ENCODE measurements at regions not wholly inside any gene's neighbourhood (a gene's known extent, or its start where the extent isn't known, plus 50 kb on each side); places are given as distances from the start of the nearest gene placed in this dataset.

- no peak for ATAC-seq
- no peak for TF ChIP-seq ZC3H10 (CRISPR knock-in tag; IDR thresholded peaks at IDR 0.05)
- TF ChIP-seq GLIS3 (CRISPR knock-in tag; IDR thresholded peaks at IDR 0.05): no peak
- TF ChIP-seq, protein P1, sequence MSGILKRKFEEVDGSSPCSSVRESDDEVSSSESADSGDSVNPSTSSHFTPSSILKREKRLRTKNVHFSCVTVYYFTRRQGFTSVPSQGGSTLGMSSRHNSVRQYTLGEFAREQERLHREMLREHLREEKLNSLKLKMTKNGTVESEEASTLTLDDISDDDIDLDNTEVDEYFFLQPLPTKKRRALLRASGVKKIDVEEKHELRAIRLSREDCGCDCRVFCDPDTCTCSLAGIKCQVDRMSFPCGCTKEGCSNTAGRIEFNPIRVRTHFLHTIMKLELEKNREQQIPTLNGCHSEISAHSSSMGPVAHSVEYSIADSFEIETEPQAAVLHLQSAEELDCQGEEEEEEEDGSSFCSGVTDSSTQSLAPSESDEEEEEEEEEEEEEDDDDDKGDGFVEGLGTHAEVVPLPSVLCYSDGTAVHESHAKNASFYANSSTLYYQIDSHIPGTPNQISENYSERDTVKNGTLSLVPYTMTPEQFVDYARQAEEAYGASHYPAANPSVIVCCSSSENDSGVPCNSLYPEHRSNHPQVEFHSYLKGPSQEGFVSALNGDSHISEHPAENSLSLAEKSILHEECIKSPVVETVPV (CRISPR knock-in tag; IDR thresholded peaks at IDR 0.05): no peak
- TF ChIP-seq ZNF70 (CRISPR knock-in tag; IDR thresholded peaks at IDR 0.05): no peak
- no peak for TF ChIP-seq TOX (CRISPR knock-in tag; IDR thresholded peaks at IDR 0.05; ENCODE audit: borderline replicate concordance)
- TF ChIP-seq ARNTL (CRISPR knock-in tag; IDR thresholded peaks at IDR 0.05; ENCODE audit: borderline replicate concordance, low read depth): no peak
- TF ChIP-seq ISL1 (CRISPR knock-in tag; IDR thresholded peaks at IDR 0.05): no peak
- TF ChIP-seq ESRRG (CRISPR knock-in tag; IDR thresholded peaks at IDR 0.05): no peak
- TF ChIP-seq, protein P2, sequence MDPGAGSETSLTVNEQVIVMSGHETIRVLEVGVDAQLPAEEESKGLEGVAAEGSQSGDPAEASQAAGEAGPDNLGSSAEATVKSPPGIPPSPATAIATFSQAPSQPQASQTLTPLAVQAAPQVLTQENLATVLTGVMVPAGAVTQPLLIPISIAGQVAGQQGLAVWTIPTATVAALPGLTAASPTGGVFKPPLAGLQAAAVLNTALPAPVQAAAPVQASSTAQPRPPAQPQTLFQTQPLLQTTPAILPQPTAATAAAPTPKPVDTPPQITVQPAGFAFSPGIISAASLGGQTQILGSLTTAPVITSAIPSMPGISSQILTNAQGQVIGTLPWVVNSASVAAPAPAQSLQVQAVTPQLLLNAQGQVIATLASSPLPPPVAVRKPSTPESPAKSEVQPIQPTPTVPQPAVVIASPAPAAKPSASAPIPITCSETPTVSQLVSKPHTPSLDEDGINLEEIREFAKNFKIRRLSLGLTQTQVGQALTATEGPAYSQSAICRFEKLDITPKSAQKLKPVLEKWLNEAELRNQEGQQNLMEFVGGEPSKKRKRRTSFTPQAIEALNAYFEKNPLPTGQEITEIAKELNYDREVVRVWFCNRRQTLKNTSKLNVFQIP (CRISPR knock-in tag; IDR thresholded peaks at IDR 0.05; ENCODE audit: borderline replicate concordance, low read depth): no peak
- no peak for TF ChIP-seq RARB (CRISPR knock-in tag; IDR thresholded peaks at IDR 0.05)
- TF ChIP-seq TCF4 (CRISPR knock-in tag; IDR thresholded peaks at IDR 0.05; ENCODE audit: borderline replicate concordance): no peak
- TF ChIP-seq SNAI2 (CRISPR knock-in tag; IDR thresholded peaks at IDR 0.05): no peak
- no peak for TF ChIP-seq ZNF8 (CRISPR knock-in tag; IDR thresholded peaks at IDR 0.05)
- TF ChIP-seq ZNF565 (CRISPR knock-in tag; conservative IDR thresholded peaks at IDR 0.05; ENCODE audit: low read depth): no peak
- TF ChIP-seq BACH2 (CRISPR knock-in tag; IDR thresholded peaks at IDR 0.05; ENCODE audit: borderline replicate concordance): no peak
Observed at GRCh38 chr2:11042841-11043240, 112.4 kb upstream of the SLC66A3 start.

DNA sequence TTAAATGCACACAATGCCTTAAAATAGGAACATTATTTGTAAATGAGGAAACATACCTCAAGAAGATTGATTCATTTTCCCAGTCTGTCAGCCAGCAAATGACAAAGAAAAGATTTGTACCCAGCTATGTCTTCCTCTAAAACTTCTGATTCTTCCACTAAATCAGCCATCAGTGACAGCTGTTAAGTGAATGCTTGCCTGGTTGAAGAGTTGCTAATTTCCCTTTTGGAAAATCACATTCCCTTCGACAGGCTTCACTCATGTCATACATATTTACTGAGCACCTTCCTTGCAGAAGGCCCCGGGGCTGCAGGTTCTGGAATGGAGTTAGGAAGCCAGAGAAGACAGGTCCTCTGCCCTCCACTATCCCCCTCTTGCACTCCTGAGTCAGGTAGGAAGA lies 112.0 kb upstream of the SLC66A3 start:
- ATAC-seq: no peak
- no peak for TF ChIP-seq BACH2 (CRISPR knock-in tag; IDR thresholded peaks at IDR 0.05; ENCODE audit: borderline replicate concordance)
- no peak for TF ChIP-seq GLIS3 (CRISPR knock-in tag; IDR thresholded peaks at IDR 0.05)
- no peak for TF ChIP-seq ZFP30 (CRISPR knock-in tag; IDR thresholded peaks at IDR 0.05)

GRCh38 chr2:11044201-11044600 lies 111.1 kb upstream of the SLC66A3 start:
- TF ChIP-seq, protein P3, sequence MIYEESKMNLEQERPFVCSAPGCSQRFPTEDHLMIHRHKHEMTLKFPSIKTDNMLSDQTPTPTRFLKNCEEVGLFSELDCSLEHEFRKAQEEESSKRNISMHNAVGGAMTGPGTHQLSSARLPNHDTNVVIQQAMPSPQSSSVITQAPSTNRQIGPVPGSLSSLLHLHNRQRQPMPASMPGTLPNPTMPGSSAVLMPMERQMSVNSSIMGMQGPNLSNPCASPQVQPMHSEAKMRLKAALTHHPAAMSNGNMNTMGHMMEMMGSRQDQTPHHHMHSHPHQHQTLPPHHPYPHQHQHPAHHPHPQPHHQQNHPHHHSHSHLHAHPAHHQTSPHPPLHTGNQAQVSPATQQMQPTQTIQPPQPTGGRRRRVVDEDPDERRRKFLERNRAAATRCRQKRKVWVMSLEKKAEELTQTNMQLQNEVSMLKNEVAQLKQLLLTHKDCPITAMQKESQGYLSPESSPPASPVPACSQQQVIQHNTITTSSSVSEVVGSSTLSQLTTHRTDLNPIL (CRISPR knock-in tag; IDR thresholded peaks at IDR 0.05; ENCODE audit: low read depth): no peak
- no peak for TF ChIP-seq CSDC2 (CRISPR knock-in tag; IDR thresholded peaks at IDR 0.05)
- no peak for TF ChIP-seq OSR1 (CRISPR knock-in tag; IDR thresholded peaks at IDR 0.05)
- no peak for TF ChIP-seq PPARA (CRISPR knock-in tag; IDR thresholded peaks at IDR 0.05; ENCODE audit: borderline replicate concordance)
- TF ChIP-seq GLIS3 (CRISPR knock-in tag; IDR thresholded peaks at IDR 0.05): no peak
- TF ChIP-seq ZNF8 (CRISPR knock-in tag; IDR thresholded peaks at IDR 0.05): no peak
- TF ChIP-seq ARNTL (CRISPR knock-in tag; IDR thresholded peaks at IDR 0.05; ENCODE audit: borderline replicate concordance, low read depth): no peak
- no peak for TF ChIP-seq SNAI2 (CRISPR knock-in tag; IDR thresholded peaks at IDR 0.05)
- TF ChIP-seq ZNF70 (CRISPR knock-in tag; IDR thresholded peaks at IDR 0.05): no peak
- TF ChIP-seq TSHZ2 (CRISPR knock-in tag; IDR thresholded peaks at IDR 0.05): no peak
- TF ChIP-seq, protein P2 (CRISPR knock-in tag; IDR thresholded peaks at IDR 0.05; ENCODE audit: borderline replicate concordance, low read depth): no peak
- TF ChIP-seq ZNF565 (CRISPR knock-in tag; conservative IDR thresholded peaks at IDR 0.05; ENCODE audit: low read depth): no peak
- no peak for TF ChIP-seq TCF4 (CRISPR knock-in tag; IDR thresholded peaks at IDR 0.05; ENCODE audit: borderline replicate concordance)
- TF ChIP-seq RARB (CRISPR knock-in tag; IDR thresholded peaks at IDR 0.05): no peak
- TF ChIP-seq TOX (CRISPR knock-in tag; IDR thresholded peaks at IDR 0.05; ENCODE audit: borderline replicate concordance): no peak
- TF ChIP-seq, protein P1 (CRISPR knock-in tag; IDR thresholded peaks at IDR 0.05): no peak
- ATAC-seq: no peak

Data from SK-N-SH treated with all-trans-retinoic acid at 6 μM for 48 hours (cell line).